ENCODE measurements at regions not wholly inside any gene's neighbourhood (a gene's known extent, or its start where the extent isn't known, plus 50 kb on each side); places are given as distances from the start of the nearest gene placed in this dataset.

GRCh38 chr4:184324939-184325477 is 107.3 kb upstream of the ENPP6 start:
- H3K27ac ChIP-seq: no peak overlapping the region
- TF ChIP-seq ZFX (IDR thresholded peaks at IDR 0.05; ENCODE audit: borderline replicate concordance): no peak
- TF ChIP-seq, protein P1, sequence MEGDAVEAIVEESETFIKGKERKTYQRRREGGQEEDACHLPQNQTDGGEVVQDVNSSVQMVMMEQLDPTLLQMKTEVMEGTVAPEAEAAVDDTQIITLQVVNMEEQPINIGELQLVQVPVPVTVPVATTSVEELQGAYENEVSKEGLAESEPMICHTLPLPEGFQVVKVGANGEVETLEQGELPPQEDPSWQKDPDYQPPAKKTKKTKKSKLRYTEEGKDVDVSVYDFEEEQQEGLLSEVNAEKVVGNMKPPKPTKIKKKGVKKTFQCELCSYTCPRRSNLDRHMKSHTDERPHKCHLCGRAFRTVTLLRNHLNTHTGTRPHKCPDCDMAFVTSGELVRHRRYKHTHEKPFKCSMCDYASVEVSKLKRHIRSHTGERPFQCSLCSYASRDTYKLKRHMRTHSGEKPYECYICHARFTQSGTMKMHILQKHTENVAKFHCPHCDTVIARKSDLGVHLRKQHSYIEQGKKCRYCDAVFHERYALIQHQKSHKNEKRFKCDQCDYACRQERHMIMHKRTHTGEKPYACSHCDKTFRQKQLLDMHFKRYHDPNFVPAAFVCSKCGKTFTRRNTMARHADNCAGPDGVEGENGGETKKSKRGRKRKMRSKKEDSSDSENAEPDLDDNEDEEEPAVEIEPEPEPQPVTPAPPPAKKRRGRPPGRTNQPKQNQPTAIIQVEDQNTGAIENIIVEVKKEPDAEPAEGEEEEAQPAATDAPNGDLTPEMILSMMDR (IDR thresholded peaks at IDR 0.05): no peak

GRCh38 chr4:184322328-184323025 is 104.8 kb upstream of the ENPP6 start:
- no peak overlapping the region for H3K27ac ChIP-seq
- TF ChIP-seq ZFX (IDR thresholded peaks at IDR 0.05; ENCODE audit: borderline replicate concordance): no peak
- TF ChIP-seq, protein P1 (IDR thresholded peaks at IDR 0.05): no peak

- TF ChIP-seq, protein P1 (IDR thresholded peaks at IDR 0.05): no peak
- no peak for TF ChIP-seq ZFX (IDR thresholded peaks at IDR 0.05; ENCODE audit: borderline replicate concordance)
- no peak overlapping the region for H3K27ac ChIP-seq
Observed at GRCh38 chr4:184320631-184321030, 103.0 kb upstream of the ENPP6 start.

DNA sequence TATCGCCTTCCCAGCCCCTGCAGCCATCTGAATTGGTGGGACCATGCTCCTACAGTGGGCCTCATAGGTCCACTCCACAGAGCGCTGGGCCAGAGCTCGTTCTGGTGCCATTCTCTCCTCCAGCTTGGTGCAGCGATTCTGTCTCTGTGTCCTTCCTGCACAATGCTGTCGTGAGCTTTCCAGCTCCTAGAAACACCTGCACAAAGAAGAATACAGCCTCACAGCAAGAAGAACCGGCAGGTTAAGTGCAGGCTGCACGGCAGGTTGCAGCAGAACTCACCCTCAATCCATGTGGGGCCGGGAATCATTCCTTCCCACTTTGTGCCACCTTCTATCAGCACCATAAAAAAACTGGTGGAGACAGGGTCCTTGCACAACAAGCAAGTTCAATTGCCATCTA is 101.2 kb upstream of the ENPP6 start:
- TF ChIP-seq, protein P1 (IDR thresholded peaks at IDR 0.05): no peak
- TF ChIP-seq ZFX (IDR thresholded peaks at IDR 0.05; ENCODE audit: borderline replicate concordance): no peak
- H3K27ac ChIP-seq: no peak overlapping the region

- TF ChIP-seq, protein P1 (IDR thresholded peaks at IDR 0.05): no peak
- no peak for TF ChIP-seq ZFX (IDR thresholded peaks at IDR 0.05; ENCODE audit: borderline replicate concordance)
Observed at GRCh38 chr4:184317234-184317918, 99.7 kb upstream of the ENPP6 start.

DNA sequence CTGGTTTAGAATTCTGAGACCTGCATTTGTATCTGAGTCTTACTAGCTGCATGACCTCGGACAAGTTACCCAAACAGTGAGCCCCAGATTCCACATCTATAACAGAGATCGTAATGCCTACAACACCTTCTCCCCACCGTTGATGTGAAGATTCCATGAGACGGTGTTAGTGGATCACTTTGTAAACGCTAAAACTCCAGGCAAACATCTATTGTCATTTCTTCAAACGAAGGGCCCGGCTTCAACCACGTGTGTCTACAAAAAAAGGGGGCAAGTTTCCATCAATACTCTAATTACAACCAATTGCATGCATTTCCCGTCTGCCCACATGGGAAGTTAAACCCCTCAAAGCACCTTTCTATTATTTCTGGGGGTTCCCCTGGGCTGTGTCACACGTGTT is 99.1 kb upstream of the ENPP6 start:
- no peak overlapping the region for H3K27ac ChIP-seq

More at GRCh38 chr4:184317234-184317918, 99.7 kb upstream of the ENPP6 start:
- H3K27ac ChIP-seq: no peak overlapping the region

More for the DNA sequence above, 99.1 kb upstream of the ENPP6 start:
- no peak for TF ChIP-seq ZFX (IDR thresholded peaks at IDR 0.05; ENCODE audit: borderline replicate concordance)
- TF ChIP-seq, protein P1 (IDR thresholded peaks at IDR 0.05): no peak

Data from 22Rv1 (cell line).